WTC11 (cell line): ENCODE measurements at regions not wholly inside any gene's neighbourhood (a gene's known extent, or its start where the extent isn't known, plus 50 kb on each side); places are given as distances from the start of the nearest gene placed in this dataset.

Experiments used
- ATAC-seq: fragments of 200-7000 bp; cut with Tn5 transposase; 2 replicates; pipeline ENCODE4 v1.10.0; 2021; ENCODE audit warnings: mild to moderate bottlenecking, moderate library complexity
- CTCF ChIA-PET: fragments of 300-600 bp; sonication (Branson Sonifier 250); formaldehyde crosslinking; loops from one replicate; lab custom pipeline; 2021; ENCODE audit warnings: antibody characterized with exemption; lab: Charles Lee
- POLR2A ChIA-PET: fragments of 350-600 bp; sonication (Branson Sonifier 250); formaldehyde crosslinking; loops from one replicate; lab custom pipeline; 2021; ENCODE audit warnings: antibody characterized with exemption; lab: Charles Lee
- DNase-seq: peaks from one replicate; pipeline ENCODE4 v3.0.0; 2021; ENCODE audit warnings: low spot score
- H3K27ac Mint-ChIP-seq: 2 replicates; pipeline ENCODE4 v1.8.0; 2021; ENCODE audit warnings: mixed read lengths
- H3K27me3 Mint-ChIP-seq: 2 replicates; pipeline ENCODE4 v1.8.0; 2021; ENCODE audit warnings: low read depth, mild to moderate bottlenecking, moderate library complexity, mixed read lengths
- H3K36me3 Mint-ChIP-seq: 2 replicates; pipeline ENCODE4 v1.8.0; 2021; ENCODE audit warnings: mixed read lengths
- H3K4me1 Mint-ChIP-seq: 2 replicates; pipeline ENCODE4 v1.8.0; 2022; ENCODE audit warnings: mixed read lengths
- H3K4me3 Mint-ChIP-seq: 2 replicates; pipeline ENCODE4 v1.8.0; 2021; ENCODE audit warnings: mild to moderate bottlenecking, moderate library complexity, mixed read lengths
- H3K9me3 Mint-ChIP-seq: 2 replicates; pipeline ENCODE4 v1.8.0; 2021; ENCODE audit warnings: mixed read lengths
- AFF4 ChIP-seq: sonication (generic); formaldehyde crosslinking; IDR thresholded peaks from 2 replicates; pipeline ENCODE4 v1.8.1; 2023; ENCODE audit warnings: mild to moderate bottlenecking, missing genetic modification reagents, borderline replicate concordance
- CBFB ChIP-seq: sonication (generic); formaldehyde crosslinking; IDR thresholded peaks from 2 replicates; pipeline ENCODE4 v1.8.1; 2022; ENCODE audit warnings: mild to moderate bottlenecking, low read depth, missing genetic modification reagents
- CREB1 ChIP-seq: sonication (generic); formaldehyde crosslinking; IDR thresholded peaks from 2 replicates; pipeline ENCODE4 v1.8.0; 2023; ENCODE audit warnings: mild to moderate bottlenecking, missing genetic modification reagents
- E2F1 ChIP-seq: sonication (generic); formaldehyde crosslinking; IDR thresholded peaks from 2 replicates; pipeline ENCODE4 v1.8.0; 2022; ENCODE audit warnings: mild to moderate bottlenecking, missing genetic modification reagents
- HMGXB4 ChIP-seq: sonication (generic); formaldehyde crosslinking; IDR thresholded peaks from 2 replicates; pipeline ENCODE4 v1.8.1; 2023; ENCODE audit warnings: mild to moderate bottlenecking, moderate library complexity, missing genetic modification reagents
- JUN ChIP-seq: sonication (generic); formaldehyde crosslinking; IDR thresholded peaks from 2 replicates; pipeline ENCODE4 v1.8.0; 2023; ENCODE audit warnings: mild to moderate bottlenecking, missing genetic modification reagents
- MAX ChIP-seq: sonication (generic); formaldehyde crosslinking; IDR thresholded peaks from 2 replicates; pipeline ENCODE4 v1.8.0; 2022; ENCODE audit warnings: mild to moderate bottlenecking, missing genetic modification reagents
- MYBL2 ChIP-seq: sonication (generic); formaldehyde crosslinking; IDR thresholded peaks from 2 replicates; pipeline ENCODE4 v1.8.1; 2023; ENCODE audit warnings: mild to moderate bottlenecking, moderate library complexity, missing genetic modification reagents
- NFYB ChIP-seq: sonication (generic); formaldehyde crosslinking; conservative IDR thresholded peaks from 2 replicates; pipeline ENCODE4 v1.8.0; 2022; ENCODE audit warnings: low read depth, missing genetic modification reagents
- SMAD4 ChIP-seq: sonication (generic); formaldehyde crosslinking; IDR thresholded peaks from 2 replicates; pipeline ENCODE4 v1.8.0; 2022; ENCODE audit warnings: mild to moderate bottlenecking, missing genetic modification reagents
- SOX15 ChIP-seq: fragments of 250-450 bp; sonication (Bioruptor Pico); IDR thresholded peaks from 2 replicates; pipeline ENCODE4 v1.9.0; 2021; ENCODE audit warnings: mild to moderate bottlenecking
- SP1 ChIP-seq: sonication (generic); formaldehyde crosslinking; conservative IDR thresholded peaks from 2 replicates; pipeline ENCODE4 v1.8.1; 2022; ENCODE audit warnings: missing genetic modification reagents
- ZNF219 ChIP-seq: sonication (generic); formaldehyde crosslinking; IDR thresholded peaks from 2 replicates; pipeline ENCODE4 v1.8.0; 2023; ENCODE audit warnings: missing genetic modification reagents, mild to moderate bottlenecking, borderline replicate concordance
- ZNF232 ChIP-seq: sonication (generic); formaldehyde crosslinking; IDR thresholded peaks from 2 replicates; pipeline ENCODE4 v1.8.0; 2022; ENCODE audit warnings: mild to moderate bottlenecking, missing genetic modification reagents
- ZNF281 ChIP-seq: sonication (generic); formaldehyde crosslinking; IDR thresholded peaks from 2 replicates; pipeline ENCODE4 v1.8.0; 2023; ENCODE audit warnings: mild to moderate bottlenecking, missing genetic modification reagents
- ZNF512 ChIP-seq: sonication (generic); formaldehyde crosslinking; IDR thresholded peaks from 2 replicates; pipeline ENCODE4 v1.8.1; 2022; ENCODE audit warnings: missing genetic modification reagents, borderline replicate concordance
- ZNF532 ChIP-seq: fragments of 250-450 bp; sonication (Bioruptor Pico); IDR thresholded peaks from 2 replicates; pipeline ENCODE4 v1.9.0; 2021; ENCODE audit warnings: mild to moderate bottlenecking, borderline replicate concordance

GRCh38 chr3:5813521-5813920 lies 626.0 kb downstream of the EDEM1 start:
- peaks cover 21% of the 10 kb centered on the region for H3K36me3 Mint-ChIP-seq
- peaks cover 62% of the 10 kb centered on the region for H3K9me3 Mint-ChIP-seq
- ATAC-seq = no peak
- CTCF ChIA-PET = no interaction called here
- no peaks in the 10 kb centered on the region for H3K27me3 Mint-ChIP-seq
- TF ChIP-seq SMAD4 (CRISPR knock-in tag) = no peak
- no peak for TF ChIP-seq ZNF532 (CRISPR knock-in tag)
- no peak for TF ChIP-seq HMGXB4
- TF ChIP-seq ZNF281 = no peak
- no peak for TF ChIP-seq ZNF512 (CRISPR knock-in tag)
- TF ChIP-seq, all 79 proteins: peak for 0
- Mint-ChIP-seq H3K4me3 (no peak overlapping the region), H3K27ac (no peak overlapping the region), H3K4me1 (peaks cover 11% of the 10 kb centered on the region)
- POLR2A ChIA-PET = no interaction called here
- no peak for DNase-seq

GRCh38 chr3:5822843-5823242 lies 635.3 kb downstream of the EDEM1 start:
- Mint-ChIP-seq H3K27me3 (no peaks in the 10 kb centered on the region), H3K9me3 (peaks cover 70% of the 10 kb centered on the region), H3K4me3 (no peak overlapping the region), H3K36me3 (peaks cover 24% of the 10 kb centered on the region), H3K27ac (no peak overlapping the region), H3K4me1 (peaks cover 7% of the 10 kb centered on the region)
- DNase-seq = no peak
- no peak for ATAC-seq
- CTCF ChIA-PET = no interaction called here
- POLR2A ChIA-PET = no interaction called here
- TF ChIP-seq MYBL2 (CRISPR knock-in tag) = no peak
- TF ChIP-seq NFYB (CRISPR knock-in tag) = no peak
- no peak for TF ChIP-seq E2F1 (CRISPR knock-in tag)
- TF ChIP-seq HMGXB4 = no peak
- TF ChIP-seq MAX (CRISPR knock-in tag) = no peak
- no peak for TF ChIP-seq ZNF232 (CRISPR knock-in tag)
- no peak for TF ChIP-seq SOX15 (CRISPR knock-in tag)
- TF ChIP-seq CREB1 = no peak
- no peak for TF ChIP-seq AFF4 (CRISPR knock-in tag)
- no peak for TF ChIP-seq SP1 (CRISPR knock-in tag)
- TF ChIP-seq CBFB = no peak
- no peak for TF ChIP-seq JUN (CRISPR knock-in tag)
- TF ChIP-seq ZNF219 (CRISPR knock-in tag) = no peak
